Liver (tissue), 8 donors: ENCODE measurements at regions not wholly inside any gene's neighbourhood (a gene's known extent, or its start where the extent isn't known, plus 50 kb on each side); places are given as distances from the start of the nearest gene placed in this dataset.

Experiments used
- DNase-seq: peaks from one replicate; pipeline ENCODE4 v3.0.0-alpha.2; 2017; ENCODE audit warnings: low spot score
- H3K27ac ChIP-seq, 2 donors: one replicate each; pipeline ENCODE4 v1.7.0; 2013; ENCODE audit warnings: inconsistent platforms in 2 of 2, low read length in 2 of 2, control low read depth in 1 of 2, low read depth in 1 of 2, mild to moderate bottlenecking in 1 of 2
- H3K27me3 ChIP-seq, 4 donors: one replicate each; pipeline versions ENCODE4 v1.6.1 to v1.7.0; 2013; ENCODE audit warnings: low read length in 3 of 4, inconsistent platforms in 1 of 4, mild to moderate bottlenecking in 1 of 4, moderate library complexity in 1 of 4; ENCODE audit not compliant: control insufficient read depth in 4 of 4, insufficient read depth in 4 of 4
- H3K36me3 ChIP-seq, 4 donors: one replicate each; pipeline versions ENCODE4 v1.6.1 to v1.7.0; 2013; ENCODE audit warnings: low read length in 3 of 4, mild to moderate bottlenecking in 3 of 4, low read depth in 1 of 4, moderate library complexity in 1 of 4; ENCODE audit not compliant: control insufficient read depth in 4 of 4, insufficient read depth in 3 of 4
- H3K4me1 ChIP-seq, 4 donors: one replicate each; pipeline versions ENCODE4 v1.6.1 to v1.7.0; 2013; ENCODE audit warnings: low read length in 3 of 4, mild to moderate bottlenecking in 3 of 4, moderate library complexity in 1 of 4; ENCODE audit not compliant: control insufficient read depth in 4 of 4, insufficient read depth in 4 of 4
- H3K4me3 ChIP-seq, 3 donors: one replicate each; pipeline versions ENCODE4 v1.6.1 to v1.7.0; 2013; ENCODE audit warnings: low read length in 3 of 3, control low read depth in 1 of 3, low read depth in 1 of 3, mild to moderate bottlenecking in 1 of 3
- H3K9ac ChIP-seq, 2 donors: one replicate each; pipeline ENCODE4 v1.7.0; 2013; ENCODE audit warnings: low read length in 2 of 2, mild to moderate bottlenecking in 2 of 2, moderate library complexity in 2 of 2, control low read depth in 1 of 2, low read depth in 1 of 2
- H3K9me3 ChIP-seq, 4 donors: one replicate each; pipeline versions ENCODE4 v1.6.1 to v1.7.0; 2013; ENCODE audit warnings: low read length in 3 of 4; ENCODE audit not compliant: control insufficient read depth in 4 of 4
- ATF3 ChIP-seq: IDR thresholded peaks from 2 replicates; pipeline ENCODE4 v1.6.1; 2016; ENCODE audit warnings: antibody characterized with exemption
- CTCF ChIP-seq: fragments of 150-350 bp; IDR thresholded peaks from 2 replicates; pipeline ENCODE4 v1.5.1; 2017; ENCODE audit warnings: improper control_type of control experiment, low read depth, low read length; ENCODE audit not compliant: missing input control
- EGR1 ChIP-seq, 2 donors: IDR thresholded peaks; 2 replicates each; pipeline ENCODE4 v1.6.1; 2016 to 2018; ENCODE audit warnings: antibody characterized with exemption in 2 of 2, low read depth in 2 of 2
- FOXA1 ChIP-seq: IDR thresholded peaks from 2 replicates; pipeline ENCODE4 v1.6.1; 2016; ENCODE audit warnings: antibody characterized with exemption
- FOXA2 ChIP-seq: IDR thresholded peaks from 2 replicates; pipeline ENCODE4 v1.6.1; 2016; ENCODE audit warnings: antibody characterized with exemption
- GABPA ChIP-seq, 2 donors: IDR thresholded peaks in 1 of 2; conservative IDR thresholded peaks in 1 of 2; 2 replicates each; pipeline ENCODE4 v1.6.1; 2016; ENCODE audit warnings: antibody characterized with exemption in 2 of 2, mild to moderate bottlenecking in 1 of 2, moderate library complexity in 1 of 2
- HNF4A ChIP-seq, 2 donors: conservative IDR thresholded peaks; 2 replicates each; pipeline ENCODE4 v1.6.1; 2016; ENCODE audit warnings: antibody characterized with exemption in 2 of 2, mild to moderate bottlenecking in 2 of 2
- HNF4G ChIP-seq: IDR thresholded peaks from 2 replicates; pipeline ENCODE4 v1.6.1; 2016; ENCODE audit warnings: antibody characterized with exemption
- JUND ChIP-seq, 2 donors: IDR thresholded peaks; 2 replicates each; pipeline ENCODE4 v1.6.1; 2016; ENCODE audit warnings: antibody characterized with exemption in 2 of 2
- NR2F2 ChIP-seq: IDR thresholded peaks from 2 replicates; pipeline ENCODE4 v1.6.1; 2016; ENCODE audit warnings: antibody characterized with exemption
- RAD21 ChIP-seq, 2 donors: IDR thresholded peaks; 2 replicates each; pipeline ENCODE4 v1.6.1; 2016; ENCODE audit warnings: antibody characterized with exemption in 2 of 2, mild to moderate bottlenecking in 2 of 2
- RXRA ChIP-seq, 2 donors: IDR thresholded peaks; 2 replicates each; pipeline ENCODE4 v1.6.1; 2017 to 2018; ENCODE audit warnings: antibody characterized with exemption in 2 of 2, mild to moderate bottlenecking in 1 of 2
- SP1 ChIP-seq: IDR thresholded peaks from 2 replicates; pipeline ENCODE4 v1.6.1; 2018; ENCODE audit warnings: antibody characterized with exemption, mild to moderate bottlenecking
- TAF1 ChIP-seq: conservative IDR thresholded peaks from 2 replicates; pipeline ENCODE4 v1.6.1; 2016; ENCODE audit warnings: antibody characterized with exemption, mild to moderate bottlenecking
- YY1 ChIP-seq: IDR thresholded peaks from 2 replicates; pipeline ENCODE4 v1.6.1; 2016; ENCODE audit warnings: antibody characterized with exemption, mild to moderate bottlenecking
- WGBS: extraction: QIAGEN DNeasy Blood & Tissue Kit; methylation state at CpG from one replicate; pipeline ENCODE4 v1.1.7; 2013; 5-methylcytosine and 5-hydroxymethylcytosine counted together
- TF ChIP-seq, protein P1 (sequence below): IDR thresholded peaks from 2 replicates; pipeline ENCODE4 v1.6.1; 2016; ENCODE audit warnings: antibody characterized with exemption
- TF ChIP-seq, protein P2 (sequence below): IDR thresholded peaks from 2 replicates; pipeline ENCODE4 v1.6.1; 2016; ENCODE audit warnings: antibody characterized with exemption
- TF ChIP-seq, protein P3 (sequence below): IDR thresholded peaks from 2 replicates; pipeline ENCODE4 v1.6.1; 2016; ENCODE audit warnings: antibody characterized with exemption, mild to moderate bottlenecking
- donor health status: healthy.
- donor health status: healthy.
- donor health status: healthy.
- donor health status: healthy.
- donor health status: healthy.

- WGBS, result 74% methylated on average over 10 of the region's 10 CpGs
- H3K9ac ChIP-seq, result no peak overlapping the region
- no peaks in the 10 kb centered on the region for H3K36me3 ChIP-seq
- H3K27me3 ChIP-seq, result peaks cover 0 to 3% (median 0%) of the 10 kb centered on the region in 4 donors
- peaks cover 0 to 5% (median under 1%) of the 10 kb centered on the region in 4 donors for H3K9me3 ChIP-seq
- no peak overlapping the region for H3K4me3 ChIP-seq
- H3K27ac ChIP-seq, result no peak overlapping the region
- no peak for TF ChIP-seq HNF4A (conservative IDR thresholded peaks at IDR 0.05)
- TF ChIP-seq, protein P1, sequence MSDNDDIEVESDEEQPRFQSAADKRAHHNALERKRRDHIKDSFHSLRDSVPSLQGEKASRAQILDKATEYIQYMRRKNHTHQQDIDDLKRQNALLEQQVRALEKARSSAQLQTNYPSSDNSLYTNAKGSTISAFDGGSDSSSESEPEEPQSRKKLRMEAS, result no peak
- no peak for TF ChIP-seq TAF1
- no peak for TF ChIP-seq SP1
- TF ChIP-seq GABPA (IDR thresholded peaks at IDR 0.05 in 1 of 2, conservative IDR thresholded peaks at IDR 0.05 in 1 of 2), result no peak
- TF ChIP-seq CTCF, result no peak
- no peak for TF ChIP-seq EGR1 (IDR thresholded peaks at IDR 0.05; ENCODE audit: low read depth in 2 of 2)
- TF ChIP-seq, protein P2, sequence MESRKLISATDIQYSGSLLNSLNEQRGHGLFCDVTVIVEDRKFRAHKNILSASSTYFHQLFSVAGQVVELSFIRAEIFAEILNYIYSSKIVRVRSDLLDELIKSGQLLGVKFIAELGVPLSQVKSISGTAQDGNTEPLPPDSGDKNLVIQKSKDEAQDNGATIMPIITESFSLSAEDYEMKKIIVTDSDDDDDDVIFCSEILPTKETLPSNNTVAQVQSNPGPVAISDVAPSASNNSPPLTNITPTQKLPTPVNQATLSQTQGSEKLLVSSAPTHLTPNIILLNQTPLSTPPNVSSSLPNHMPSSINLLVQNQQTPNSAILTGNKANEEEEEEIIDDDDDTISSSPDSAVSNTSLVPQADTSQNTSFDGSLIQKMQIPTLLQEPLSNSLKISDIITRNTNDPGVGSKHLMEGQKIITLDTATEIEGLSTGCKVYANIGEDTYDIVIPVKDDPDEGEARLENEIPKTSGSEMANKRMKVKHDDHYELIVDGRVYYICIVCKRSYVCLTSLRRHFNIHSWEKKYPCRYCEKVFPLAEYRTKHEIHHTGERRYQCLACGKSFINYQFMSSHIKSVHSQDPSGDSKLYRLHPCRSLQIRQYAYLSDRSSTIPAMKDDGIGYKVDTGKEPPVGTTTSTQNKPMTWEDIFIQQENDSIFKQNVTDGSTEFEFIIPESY, result no peak
- no peak for TF ChIP-seq RAD21 (IDR thresholded peaks at IDR 0.05)
- TF ChIP-seq ATF3, result no peak
- TF ChIP-seq YY1, result no peak
- no peak for TF ChIP-seq FOXA1
- no peak for TF ChIP-seq HNF4G
- TF ChIP-seq JUND (IDR thresholded peaks at IDR 0.05), result no peak
- no peak for TF ChIP-seq FOXA2
- TF ChIP-seq RXRA (IDR thresholded peaks at IDR 0.05), result no peak
- TF ChIP-seq, protein P3, sequence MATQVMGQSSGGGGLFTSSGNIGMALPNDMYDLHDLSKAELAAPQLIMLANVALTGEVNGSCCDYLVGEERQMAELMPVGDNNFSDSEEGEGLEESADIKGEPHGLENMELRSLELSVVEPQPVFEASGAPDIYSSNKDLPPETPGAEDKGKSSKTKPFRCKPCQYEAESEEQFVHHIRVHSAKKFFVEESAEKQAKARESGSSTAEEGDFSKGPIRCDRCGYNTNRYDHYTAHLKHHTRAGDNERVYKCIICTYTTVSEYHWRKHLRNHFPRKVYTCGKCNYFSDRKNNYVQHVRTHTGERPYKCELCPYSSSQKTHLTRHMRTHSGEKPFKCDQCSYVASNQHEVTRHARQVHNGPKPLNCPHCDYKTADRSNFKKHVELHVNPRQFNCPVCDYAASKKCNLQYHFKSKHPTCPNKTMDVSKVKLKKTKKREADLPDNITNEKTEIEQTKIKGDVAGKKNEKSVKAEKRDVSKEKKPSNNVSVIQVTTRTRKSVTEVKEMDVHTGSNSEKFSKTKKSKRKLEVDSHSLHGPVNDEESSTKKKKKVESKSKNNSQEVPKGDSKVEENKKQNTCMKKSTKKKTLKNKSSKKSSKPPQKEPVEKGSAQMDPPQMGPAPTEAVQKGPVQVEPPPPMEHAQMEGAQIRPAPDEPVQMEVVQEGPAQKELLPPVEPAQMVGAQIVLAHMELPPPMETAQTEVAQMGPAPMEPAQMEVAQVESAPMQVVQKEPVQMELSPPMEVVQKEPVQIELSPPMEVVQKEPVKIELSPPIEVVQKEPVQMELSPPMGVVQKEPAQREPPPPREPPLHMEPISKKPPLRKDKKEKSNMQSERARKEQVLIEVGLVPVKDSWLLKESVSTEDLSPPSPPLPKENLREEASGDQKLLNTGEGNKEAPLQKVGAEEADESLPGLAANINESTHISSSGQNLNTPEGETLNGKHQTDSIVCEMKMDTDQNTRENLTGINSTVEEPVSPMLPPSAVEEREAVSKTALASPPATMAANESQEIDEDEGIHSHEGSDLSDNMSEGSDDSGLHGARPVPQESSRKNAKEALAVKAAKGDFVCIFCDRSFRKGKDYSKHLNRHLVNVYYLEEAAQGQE, result no peak
- no peak for TF ChIP-seq NR2F2
- DNase-seq, result no peak
- no peaks in the 10 kb centered on the region for H3K4me1 ChIP-seq
Observed at GRCh38 chr12:131421509-131422186, 289.2 kb upstream of the SFSWAP start.
